ENCODE measurements at regions not wholly inside any gene's neighbourhood (a gene's known extent, or its start where the extent isn't known, plus 50 kb on each side); places are given as distances from the start of the nearest gene placed in this dataset.

DNA sequence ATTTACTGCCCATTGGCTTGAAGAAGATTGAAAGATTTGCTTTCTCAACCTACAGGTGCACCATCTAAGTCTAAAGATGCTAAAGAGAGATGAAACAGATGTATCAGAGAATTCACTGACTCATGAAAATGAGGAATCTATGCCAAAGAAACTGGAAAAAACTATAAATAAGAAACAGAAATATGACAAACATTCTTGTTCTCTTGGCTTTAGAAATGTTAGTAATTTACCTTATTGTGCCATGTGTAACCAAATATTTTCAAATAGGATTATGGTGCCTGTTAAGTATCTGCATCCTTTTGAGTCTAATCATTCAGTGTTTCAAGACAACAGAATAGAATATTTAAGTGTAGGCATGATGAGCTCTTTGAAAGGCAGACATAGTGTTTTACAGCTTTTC lies 271.5 kb downstream of the MEX3B start:
- no peaks in the 10 kb centered on the region for H3K9me3 ChIP-seq
- no peaks in the 10 kb centered on the region for H3K36me3 ChIP-seq
- no peaks in the 10 kb centered on the region for H3K4me1 ChIP-seq
- intact Hi-C loops (cut with DNase I), result no loop called here
- H3K27me3 ChIP-seq, result no peaks in the 10 kb centered on the region
- TF ChIP-seq, protein P1, sequence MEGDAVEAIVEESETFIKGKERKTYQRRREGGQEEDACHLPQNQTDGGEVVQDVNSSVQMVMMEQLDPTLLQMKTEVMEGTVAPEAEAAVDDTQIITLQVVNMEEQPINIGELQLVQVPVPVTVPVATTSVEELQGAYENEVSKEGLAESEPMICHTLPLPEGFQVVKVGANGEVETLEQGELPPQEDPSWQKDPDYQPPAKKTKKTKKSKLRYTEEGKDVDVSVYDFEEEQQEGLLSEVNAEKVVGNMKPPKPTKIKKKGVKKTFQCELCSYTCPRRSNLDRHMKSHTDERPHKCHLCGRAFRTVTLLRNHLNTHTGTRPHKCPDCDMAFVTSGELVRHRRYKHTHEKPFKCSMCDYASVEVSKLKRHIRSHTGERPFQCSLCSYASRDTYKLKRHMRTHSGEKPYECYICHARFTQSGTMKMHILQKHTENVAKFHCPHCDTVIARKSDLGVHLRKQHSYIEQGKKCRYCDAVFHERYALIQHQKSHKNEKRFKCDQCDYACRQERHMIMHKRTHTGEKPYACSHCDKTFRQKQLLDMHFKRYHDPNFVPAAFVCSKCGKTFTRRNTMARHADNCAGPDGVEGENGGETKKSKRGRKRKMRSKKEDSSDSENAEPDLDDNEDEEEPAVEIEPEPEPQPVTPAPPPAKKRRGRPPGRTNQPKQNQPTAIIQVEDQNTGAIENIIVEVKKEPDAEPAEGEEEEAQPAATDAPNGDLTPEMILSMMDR (IDR thresholded peaks at IDR 0.05), result no peak
- no peak for TF ChIP-seq POLR2A (IDR thresholded peaks at IDR 0.05)
- no peak for DNase-seq
- H3K27ac ChIP-seq, result no peak overlapping the region
- no peak overlapping the region for H3K4me3 ChIP-seq

GRCh38 chr15:81768773-81769172 lies 277.0 kb downstream of the MEX3B start:
- no peak for DNase-seq
- H3K4me1 ChIP-seq, result no peaks in the 10 kb centered on the region
- 70 to 80% methylated on average over 2 of the region's 2 CpGs for WGBS, 2 donors
- no peak overlapping the region for H3K4me3 ChIP-seq
- H3K27me3 ChIP-seq, result no peaks in the 10 kb centered on the region
- no peak overlapping the region for H3K27ac ChIP-seq
- no peaks in the 10 kb centered on the region for H3K9me3 ChIP-seq
- TF ChIP-seq POLR2A (IDR thresholded peaks at IDR 0.05), result no peak
- TF ChIP-seq, protein P1 (IDR thresholded peaks at IDR 0.05), result no peak
- intact Hi-C loops (cut with DNase I), result no loop called here
- no peaks in the 10 kb centered on the region for H3K36me3 ChIP-seq

DNA sequence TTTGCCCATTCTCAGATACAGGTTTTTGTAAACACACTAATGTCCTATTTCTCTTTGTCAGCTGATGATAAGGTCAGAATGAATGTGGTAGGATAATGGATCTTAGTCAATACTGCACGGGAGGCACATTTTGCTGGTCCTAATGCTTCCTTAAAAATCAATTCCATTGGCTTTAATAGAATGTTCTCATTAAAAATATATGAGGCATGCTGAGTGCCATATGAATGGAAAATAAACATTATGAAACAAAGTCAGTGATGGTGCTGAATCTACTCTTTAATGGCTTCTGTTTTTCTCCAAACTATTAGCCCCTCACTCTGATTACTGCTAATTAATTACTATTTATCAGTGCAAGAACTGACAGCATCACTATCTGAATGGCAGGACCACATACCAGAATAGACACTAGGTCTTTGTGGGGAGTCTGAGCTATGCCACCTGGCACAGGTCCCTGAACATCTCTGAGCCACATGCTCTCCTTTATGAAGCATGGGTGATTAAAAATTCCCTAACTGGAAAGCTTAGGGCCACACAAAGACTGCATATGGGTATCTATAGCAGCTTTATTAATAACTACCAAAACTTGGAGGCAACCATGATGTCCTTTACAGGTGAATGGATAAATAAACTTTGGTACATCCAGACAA lies 278.9 kb downstream of the MEX3B start:
- H3K36me3 ChIP-seq, result no peaks in the 10 kb centered on the region
- no peak overlapping the region for H3K4me3 ChIP-seq
- TF ChIP-seq, protein P1 (IDR thresholded peaks at IDR 0.05), result no peak
- TF ChIP-seq POLR2A (IDR thresholded peaks at IDR 0.05), result no peak
- no peaks in the 10 kb centered on the region for H3K9me3 ChIP-seq
- H3K27ac ChIP-seq, result no peak overlapping the region
- DNase-seq, result no peak
- no peaks in the 10 kb centered on the region for H3K4me1 ChIP-seq
- intact Hi-C loops (cut with DNase I), result no loop called here
- H3K27me3 ChIP-seq, result no peaks in the 10 kb centered on the region
- WGBS, 2 donors, result 38 to 68% methylated on average over 1 of the region's 1 CpG

GRCh38 chr15:81765816-81766215 lies 280.0 kb downstream of the MEX3B start:
- TF ChIP-seq, protein P1 (IDR thresholded peaks at IDR 0.05), result no peak
- no peak for DNase-seq
- Histone ChIP-seq H3K9me3 (no peaks in the 10 kb centered on the region), H3K4me1 (no peaks in the 10 kb centered on the region), H3K27ac (no peak overlapping the region), H3K27me3 (no peaks in the 10 kb centered on the region), H3K4me3 (no peak overlapping the region), H3K36me3 (no peaks in the 10 kb centered on the region)
- 70 to 88% methylated on average over 2 of the region's 2 CpGs for WGBS, 2 donors
- intact Hi-C loops (cut with DNase I), result no loop called here

- Histone ChIP-seq H3K9me3 (no peaks in the 10 kb centered on the region), H3K27ac (no peak overlapping the region), H3K4me3 (no peak overlapping the region), H3K4me1 (peaks cover 0 to 8% (median 0%) of the 10 kb centered on the region in 3 donors), H3K27me3 (no peaks in the 10 kb centered on the region), H3K36me3 (no peaks in the 10 kb centered on the region)
- no peak for DNase-seq
- 69 to 78% methylated on average over 1 of the region's 1 CpG for WGBS, 2 donors
- no peak for TF ChIP-seq POLR2A (IDR thresholded peaks at IDR 0.05)
- TF ChIP-seq, protein P1 (IDR thresholded peaks at IDR 0.05), result no peak
- intact Hi-C loops (cut with DNase I), result no loop called here
Observed at GRCh38 chr15:81763304-81763703, 282.5 kb downstream of the MEX3B start.

Measured in esophagus squamous epithelium (tissue), 5 donors.